ENCODE measurements at regions not wholly inside any gene's neighbourhood (a gene's known extent, or its start where the extent isn't known, plus 50 kb on each side); places are given as distances from the start of the nearest gene placed in this dataset.

DNA sequence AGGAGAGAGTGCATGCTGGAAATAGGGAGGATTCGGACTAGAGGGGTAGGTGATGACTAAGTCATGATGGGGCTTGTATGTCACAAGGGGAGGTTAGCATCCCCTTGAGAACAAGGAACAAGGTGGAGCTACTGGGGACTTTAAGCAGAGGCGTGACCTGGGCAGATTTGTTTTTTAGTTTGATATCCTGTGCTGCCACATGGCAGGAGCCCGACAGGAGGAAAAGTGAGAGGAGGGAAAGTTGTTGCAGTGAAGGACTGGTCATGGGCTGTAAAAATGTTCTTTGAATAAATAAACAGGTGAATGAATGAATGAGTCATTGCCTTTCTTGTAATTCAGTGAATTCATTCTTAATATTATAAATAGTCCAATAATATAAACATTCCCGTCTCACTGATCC is 365.1 kb upstream of the CDH5 start:
- TF ChIP-seq EP300 (IDR thresholded peaks at IDR 0.05; ENCODE audit: borderline replicate concordance), result no peak
- TF ChIP-seq, protein P1, sequence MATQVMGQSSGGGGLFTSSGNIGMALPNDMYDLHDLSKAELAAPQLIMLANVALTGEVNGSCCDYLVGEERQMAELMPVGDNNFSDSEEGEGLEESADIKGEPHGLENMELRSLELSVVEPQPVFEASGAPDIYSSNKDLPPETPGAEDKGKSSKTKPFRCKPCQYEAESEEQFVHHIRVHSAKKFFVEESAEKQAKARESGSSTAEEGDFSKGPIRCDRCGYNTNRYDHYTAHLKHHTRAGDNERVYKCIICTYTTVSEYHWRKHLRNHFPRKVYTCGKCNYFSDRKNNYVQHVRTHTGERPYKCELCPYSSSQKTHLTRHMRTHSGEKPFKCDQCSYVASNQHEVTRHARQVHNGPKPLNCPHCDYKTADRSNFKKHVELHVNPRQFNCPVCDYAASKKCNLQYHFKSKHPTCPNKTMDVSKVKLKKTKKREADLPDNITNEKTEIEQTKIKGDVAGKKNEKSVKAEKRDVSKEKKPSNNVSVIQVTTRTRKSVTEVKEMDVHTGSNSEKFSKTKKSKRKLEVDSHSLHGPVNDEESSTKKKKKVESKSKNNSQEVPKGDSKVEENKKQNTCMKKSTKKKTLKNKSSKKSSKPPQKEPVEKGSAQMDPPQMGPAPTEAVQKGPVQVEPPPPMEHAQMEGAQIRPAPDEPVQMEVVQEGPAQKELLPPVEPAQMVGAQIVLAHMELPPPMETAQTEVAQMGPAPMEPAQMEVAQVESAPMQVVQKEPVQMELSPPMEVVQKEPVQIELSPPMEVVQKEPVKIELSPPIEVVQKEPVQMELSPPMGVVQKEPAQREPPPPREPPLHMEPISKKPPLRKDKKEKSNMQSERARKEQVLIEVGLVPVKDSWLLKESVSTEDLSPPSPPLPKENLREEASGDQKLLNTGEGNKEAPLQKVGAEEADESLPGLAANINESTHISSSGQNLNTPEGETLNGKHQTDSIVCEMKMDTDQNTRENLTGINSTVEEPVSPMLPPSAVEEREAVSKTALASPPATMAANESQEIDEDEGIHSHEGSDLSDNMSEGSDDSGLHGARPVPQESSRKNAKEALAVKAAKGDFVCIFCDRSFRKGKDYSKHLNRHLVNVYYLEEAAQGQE (IDR thresholded peaks at IDR 0.05; ENCODE audit: low read depth), result no peak
- TF ChIP-seq YY1 (IDR thresholded peaks at IDR 0.05; ENCODE audit: low read depth), result no peak
- TF ChIP-seq EGR1 (IDR thresholded peaks at IDR 0.05), result no peak
- TF ChIP-seq MAX (IDR thresholded peaks at IDR 0.05), result no peak

Data from Ishikawa (cell line).